ENCODE measurements at regions not wholly inside any gene's neighbourhood (a gene's known extent, or its start where the extent isn't known, plus 50 kb on each side); places are given as distances from the start of the nearest gene placed in this dataset.

DNA sequence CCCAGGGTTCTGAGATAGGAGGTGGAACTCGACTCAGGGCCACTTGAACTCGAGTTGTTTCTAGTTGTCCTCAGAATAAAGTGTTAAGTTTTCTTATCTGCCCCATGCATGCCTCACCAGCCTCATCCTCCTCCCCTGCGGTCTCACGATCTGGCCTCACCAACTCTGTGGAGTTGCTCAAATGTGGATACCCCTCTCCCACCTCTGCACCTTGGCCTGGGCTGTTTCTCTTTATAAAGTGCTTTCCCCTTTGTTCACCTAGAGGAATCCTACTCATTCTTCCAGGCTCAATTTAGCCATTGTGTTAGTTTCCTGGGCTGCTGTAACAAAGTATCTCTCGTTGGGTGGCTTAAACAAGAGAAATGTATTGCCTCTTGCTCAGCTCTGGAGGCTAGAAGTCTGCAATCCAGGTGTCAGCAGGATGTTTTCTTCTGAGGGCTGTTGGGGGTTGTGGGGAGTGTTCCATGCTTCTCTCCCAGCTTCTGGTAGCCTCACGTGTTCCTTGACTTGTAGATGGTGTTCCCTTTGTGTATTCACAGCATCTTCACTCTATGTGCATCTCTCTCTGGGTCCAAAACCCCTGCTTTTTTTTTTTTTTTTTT is 100.7 kb downstream of the MEX3B start:
- TF ChIP-seq EZH2 (IDR thresholded peaks at IDR 0.05) (no peak), CTCF (IDR thresholded peaks at IDR 0.05) (no peak)

Measured in neural progenitor cell (in vitro differentiated cells).